Muscle of back (tissue), 3 donors: ENCODE measurements at regions not wholly inside any gene's neighbourhood (a gene's known extent, or its start where the extent isn't known, plus 50 kb on each side); places are given as distances from the start of the nearest gene placed in this dataset.
A peak's percentile ranks its signal among the peaks of the same experiment; 100 is the strongest.

Experiments
- DNase-seq, 3 donors: peaks; one replicate each; pipeline versions ENCODE4 v3.0.0 to v3.0.0-alpha.2; 2013

DNA sequence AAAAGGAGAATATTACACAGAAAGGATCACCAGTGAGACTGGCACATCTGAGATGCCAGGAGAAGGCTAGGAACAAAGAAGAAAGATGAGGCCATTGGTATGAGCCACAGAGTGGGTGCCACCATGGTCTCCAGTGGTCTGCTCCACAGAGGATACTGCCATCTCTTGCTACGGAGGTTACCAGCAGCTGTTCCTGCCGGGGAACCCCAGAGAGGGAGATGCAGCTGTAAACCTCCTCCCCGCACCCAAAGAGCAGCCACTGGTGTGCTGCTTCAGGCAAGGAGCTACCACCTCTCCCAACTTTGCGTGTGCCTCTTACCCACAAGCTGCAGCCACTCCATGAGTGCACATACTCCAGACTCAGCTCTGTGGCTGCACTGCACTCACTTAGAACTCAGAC is 201.5 kb upstream of the RTL1 start:
- DNase-seq: no peak

DNA sequence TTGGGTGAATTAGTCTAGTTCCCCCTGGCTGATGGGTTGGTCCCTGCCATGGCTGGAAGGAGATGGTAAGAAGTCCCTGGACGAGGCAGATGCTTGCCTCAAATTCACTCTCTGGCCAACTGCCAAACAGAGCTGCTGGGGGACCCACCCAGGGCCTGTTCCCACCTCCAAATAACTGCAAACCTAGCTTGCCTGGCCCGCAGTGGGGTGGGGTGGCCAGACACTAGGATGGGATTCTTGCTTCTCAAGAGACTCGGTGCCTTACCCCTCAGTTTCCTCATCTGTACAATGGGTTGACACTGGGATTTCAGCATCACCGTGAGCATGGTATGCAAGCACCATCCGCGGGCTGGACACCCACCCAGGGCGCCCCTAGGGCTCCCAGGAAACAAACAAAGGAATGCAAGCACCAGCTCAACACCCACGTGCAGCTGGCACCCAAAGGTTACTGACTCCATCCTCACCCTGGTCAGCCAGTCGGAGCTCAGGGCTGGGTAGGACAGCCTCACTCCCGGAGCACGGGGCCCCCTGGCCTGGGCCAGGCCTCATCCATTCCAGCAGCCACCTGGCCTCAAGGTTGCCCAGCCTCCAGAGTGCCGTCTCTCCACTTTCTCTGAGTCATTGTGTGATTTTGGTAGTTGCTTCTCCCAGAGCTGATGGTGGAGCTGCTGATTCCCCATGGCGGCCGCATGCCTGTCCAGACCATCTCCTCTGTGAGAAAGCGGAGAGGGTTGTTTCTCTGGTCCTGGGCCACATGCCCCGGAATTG is 205.2 kb upstream of the RTL1 start:
- no peak for DNase-seq

DNA sequence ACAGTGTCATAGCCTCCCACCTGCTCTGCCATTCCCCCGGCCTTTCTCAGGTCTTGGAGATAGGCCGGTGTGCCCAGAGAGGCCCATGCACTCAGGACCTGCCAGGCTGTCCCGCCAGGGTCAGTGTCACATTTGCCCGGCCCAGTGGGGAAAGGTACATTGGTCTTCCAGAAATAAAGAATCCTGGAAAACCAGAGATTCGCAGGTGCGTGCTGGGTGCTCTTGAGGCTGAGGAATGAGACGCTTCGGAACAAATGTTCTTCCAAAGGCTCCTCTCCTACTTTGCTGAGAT is 205.8 kb upstream of the RTL1 start:
- DNase-seq: no peak

DNA sequence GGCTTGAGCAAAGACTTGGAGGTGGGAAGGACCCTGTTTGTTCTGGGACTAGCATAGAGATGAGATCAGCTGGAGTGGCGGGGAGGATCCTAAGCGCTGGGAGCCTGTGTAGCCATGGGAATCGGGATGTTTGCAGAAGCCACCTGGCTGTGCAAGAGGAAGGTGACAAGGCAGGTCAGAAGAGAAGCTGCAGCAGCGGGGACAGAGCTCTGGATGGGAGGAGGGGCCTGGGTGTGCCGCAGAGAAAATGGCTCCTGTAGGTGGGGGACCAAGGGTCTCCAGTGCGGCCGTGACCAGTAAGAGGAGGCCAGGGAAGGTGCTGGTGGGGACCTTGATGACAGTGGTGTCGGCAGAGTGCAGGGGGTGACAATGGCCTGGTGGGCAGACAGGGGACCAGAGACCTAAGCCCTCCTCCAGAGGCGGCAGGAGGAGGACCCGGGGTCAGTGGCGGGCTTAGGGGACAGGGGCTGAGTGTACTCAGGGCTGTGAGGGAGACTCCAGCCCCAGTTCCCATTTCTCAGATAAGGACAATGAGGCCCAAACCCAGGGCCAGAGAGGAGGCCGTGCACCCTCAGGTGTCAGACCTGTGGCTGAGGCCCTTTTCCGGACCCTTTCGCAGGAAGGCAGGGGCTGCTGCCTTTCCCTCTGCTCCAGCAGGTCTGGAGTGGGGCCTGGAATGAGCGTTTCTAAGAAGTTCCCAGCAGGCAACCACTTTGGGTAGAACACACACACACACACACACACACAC is 206.6 kb upstream of the RTL1 start:
- no peak for DNase-seq

DNA sequence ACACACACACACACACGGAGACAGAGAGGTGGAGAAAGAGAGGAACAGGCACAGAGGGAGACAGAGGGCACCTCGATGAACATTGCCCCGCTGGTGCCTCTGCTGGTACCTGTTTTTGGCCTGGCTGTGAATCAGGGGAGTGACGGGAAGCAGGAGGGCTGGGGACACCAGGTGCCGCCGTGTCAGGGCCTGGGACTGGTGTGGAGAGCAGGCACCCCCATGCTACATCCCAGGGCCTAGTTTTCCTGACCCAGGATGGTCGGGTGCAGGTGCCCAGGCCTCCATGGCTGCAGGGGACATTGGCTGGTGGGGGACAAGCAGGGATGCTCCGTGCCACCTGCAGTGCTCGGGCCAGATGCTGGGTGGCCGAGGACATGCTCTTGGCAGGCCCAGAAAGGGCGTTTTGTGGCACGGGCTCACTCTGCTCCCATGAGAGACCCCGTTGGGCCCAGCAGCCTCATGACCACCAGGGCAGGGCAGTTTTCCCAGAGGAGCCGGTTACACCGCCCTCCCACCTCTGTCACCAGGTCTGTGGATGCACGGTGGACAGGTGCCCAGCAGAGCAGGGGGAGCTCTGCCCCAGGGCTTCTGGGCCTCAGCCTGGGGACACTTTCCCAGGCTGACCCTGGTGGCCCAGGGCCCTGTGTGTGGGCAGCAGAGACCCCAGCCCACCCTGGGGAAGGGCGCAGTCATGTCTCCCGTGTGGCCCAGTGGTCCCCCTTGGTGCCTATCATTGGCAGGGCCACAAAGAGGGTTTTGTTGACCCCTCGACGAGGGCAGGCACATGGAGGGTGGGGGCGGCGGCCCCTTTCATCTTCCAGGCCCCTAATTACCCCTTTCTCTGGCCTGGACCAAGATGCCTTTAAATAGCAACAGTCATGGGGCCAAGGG is 207.5 kb upstream of the RTL1 start:
- DNase-seq: no peak

DNA sequence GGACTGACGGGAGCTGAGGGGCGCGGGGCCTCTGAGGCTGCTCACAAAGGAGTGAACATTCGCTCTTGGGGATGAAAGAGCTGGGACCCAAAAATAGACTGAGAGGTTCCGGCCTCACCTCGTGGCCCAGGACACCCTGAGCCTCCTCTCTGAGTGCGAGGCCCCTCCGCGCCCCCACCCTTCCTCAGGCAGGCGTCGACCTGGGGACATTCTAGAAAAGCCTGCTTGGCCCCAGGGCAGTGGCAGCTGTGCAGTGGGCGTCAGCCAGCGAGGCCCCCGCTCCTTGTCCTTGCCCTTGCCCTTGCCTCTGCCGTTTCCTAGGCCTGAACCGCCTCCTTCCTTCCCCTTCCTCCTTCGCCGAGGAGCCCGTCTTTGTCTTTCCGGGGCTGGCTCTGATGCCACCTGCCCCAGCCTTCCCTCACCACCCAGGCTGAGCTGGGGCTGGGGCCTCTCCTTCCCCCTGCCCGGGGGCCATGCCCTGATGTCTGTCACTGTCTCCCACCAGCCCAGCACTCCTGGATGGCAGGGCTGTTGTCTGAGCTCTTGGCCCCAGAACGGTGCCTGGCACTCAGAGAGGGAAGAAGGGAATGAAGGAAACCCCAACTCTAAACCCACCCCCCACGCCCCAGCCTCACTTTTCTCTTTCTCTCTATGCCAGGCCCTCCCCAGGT is 208.2 kb upstream of the RTL1 start:
- DNase-seq: no peak

DNA sequence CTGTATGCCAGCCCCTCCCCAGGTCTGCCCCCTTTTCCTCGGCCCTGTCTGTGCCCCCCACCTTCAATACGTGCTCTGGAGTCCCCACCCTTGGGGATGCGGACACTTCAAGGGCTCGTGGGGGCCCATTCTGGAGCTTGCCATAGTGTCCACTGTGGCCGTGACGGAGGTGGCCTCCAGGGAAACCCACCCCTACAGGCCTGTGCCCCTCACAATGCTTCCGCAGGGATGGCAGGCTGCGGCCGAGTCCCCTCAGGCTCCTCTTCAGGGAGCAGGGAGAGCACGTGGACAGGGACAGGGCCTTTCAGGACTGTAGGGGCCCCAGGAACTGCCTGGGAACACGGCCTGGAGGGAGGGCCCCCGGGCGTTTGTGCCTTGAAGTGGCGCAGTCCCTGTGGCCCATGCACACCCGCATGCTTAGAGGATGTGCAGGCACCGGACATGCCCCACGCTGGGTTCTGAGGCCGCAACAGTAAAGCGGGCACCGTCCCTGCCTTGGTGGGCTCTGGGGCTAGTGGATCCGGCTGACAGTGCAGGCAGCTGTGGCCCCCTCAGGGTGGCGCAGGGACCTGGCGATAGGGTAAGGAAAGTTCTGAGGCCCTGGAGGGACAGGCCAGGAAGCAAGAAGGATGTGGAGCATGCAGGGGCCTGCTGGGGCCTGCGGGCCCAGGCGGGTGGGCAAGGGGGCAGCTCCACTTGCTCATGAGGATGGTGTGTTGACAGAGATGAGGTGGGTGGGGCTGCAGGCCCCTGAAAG is 209.0 kb upstream of the RTL1 start:
- DNase-seq: no peak

DNA sequence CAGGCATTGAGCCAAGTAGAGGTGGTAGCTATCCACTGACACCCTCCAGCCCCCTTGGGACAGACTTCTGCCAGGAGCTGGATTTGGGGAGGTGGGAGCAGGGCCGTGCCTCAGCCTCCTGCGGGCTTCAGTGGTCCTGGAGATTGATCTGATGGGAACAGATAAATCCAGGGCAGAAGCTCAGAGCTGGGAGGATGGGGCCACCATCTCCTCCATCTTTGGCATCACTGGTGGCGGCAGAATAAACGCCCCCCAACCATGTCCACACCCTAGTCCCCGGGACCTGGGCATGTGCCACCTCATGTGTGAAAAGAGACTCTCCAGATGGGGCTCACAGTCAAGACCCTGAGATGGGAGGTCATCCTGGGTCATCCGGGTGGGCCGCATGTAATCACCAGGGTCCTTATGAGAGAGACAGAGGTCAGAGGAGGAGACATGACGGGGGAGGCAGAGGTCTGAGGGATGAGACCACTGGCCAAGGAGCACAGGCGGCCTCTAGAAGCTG is 209.6 kb upstream of the RTL1 start:
- no peak for DNase-seq

DNA sequence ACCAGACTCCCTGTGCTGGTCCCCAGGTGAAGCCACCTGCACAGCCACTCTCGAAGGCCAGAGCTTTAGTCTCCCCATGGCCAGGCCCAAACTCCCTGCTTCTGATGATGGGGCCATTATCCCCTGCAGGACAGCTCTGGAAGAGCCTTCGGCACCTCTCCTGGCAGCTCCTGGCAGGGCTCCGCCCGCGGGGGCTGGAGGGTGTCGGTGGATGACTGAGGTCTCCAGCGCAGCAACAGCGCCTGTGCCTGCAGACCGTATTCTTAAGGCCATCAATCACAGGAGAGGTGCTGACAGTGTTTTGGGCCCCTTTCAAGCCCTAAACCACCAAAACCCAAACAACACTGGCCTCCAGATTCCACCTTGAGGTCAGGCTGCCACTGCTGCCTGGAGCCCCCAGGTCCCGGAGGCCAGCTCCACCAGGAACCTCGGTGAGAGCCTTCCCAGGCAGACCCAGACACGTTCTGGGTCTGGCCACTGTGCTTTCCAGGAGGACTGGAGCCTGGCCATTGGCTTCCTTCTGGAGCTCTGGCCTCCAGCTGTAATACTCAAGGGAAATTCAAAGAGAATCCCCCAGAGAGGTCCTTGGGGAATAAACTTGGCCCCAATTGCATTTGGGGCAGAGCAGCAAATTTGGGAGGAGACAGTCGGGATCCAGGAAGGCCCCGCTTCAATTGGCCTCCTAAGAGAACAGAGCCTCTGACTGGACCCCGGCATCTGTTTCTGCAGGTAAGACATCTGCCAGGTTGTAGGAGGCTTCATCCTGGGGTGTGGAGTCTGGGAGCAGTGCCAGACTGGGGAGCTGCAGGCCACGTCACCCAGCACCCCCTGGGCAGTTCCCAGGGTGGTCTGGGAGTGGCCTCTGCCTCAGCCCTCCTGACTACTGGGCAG is 210.6 kb upstream of the RTL1 start:
- no peak for DNase-seq

DNA sequence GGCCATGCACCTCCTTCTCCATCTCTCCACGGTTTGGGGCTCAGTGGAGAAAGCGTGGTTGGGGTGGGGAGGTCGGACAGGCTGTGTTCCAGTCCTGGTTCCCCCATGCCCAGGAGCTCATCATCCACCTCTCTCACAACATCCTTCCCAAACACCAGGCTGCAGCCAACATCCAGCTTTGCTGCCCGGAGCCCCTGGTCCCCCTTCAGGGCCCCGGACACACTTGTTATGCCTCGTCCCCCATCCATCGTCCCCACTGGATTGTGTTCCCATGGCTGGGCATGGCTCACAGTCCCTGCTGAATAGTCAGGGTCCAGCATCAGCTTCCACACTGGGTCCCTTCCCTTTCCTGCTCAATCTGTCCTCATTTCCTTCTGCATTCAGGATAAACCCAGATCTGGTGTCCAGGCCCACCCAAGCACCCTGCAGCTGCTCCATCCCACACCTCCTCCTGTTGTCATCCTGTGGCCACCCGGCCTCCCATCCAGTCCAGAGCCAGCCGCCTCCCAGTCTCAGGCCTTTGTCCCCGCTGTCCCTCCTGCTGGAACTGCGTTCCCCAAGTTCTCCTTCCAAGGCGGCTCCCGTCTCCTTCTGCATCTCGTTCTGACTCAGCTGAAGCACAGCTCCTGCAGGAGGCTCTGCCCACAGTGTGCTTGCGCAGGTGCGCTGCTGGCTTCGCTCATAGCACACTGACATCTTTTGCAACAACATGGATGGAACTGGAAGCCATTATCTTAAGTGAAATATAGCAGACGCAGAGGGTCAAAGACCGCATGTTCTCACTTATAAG is 211.4 kb upstream of the RTL1 start:
- no peak for DNase-seq

DNA sequence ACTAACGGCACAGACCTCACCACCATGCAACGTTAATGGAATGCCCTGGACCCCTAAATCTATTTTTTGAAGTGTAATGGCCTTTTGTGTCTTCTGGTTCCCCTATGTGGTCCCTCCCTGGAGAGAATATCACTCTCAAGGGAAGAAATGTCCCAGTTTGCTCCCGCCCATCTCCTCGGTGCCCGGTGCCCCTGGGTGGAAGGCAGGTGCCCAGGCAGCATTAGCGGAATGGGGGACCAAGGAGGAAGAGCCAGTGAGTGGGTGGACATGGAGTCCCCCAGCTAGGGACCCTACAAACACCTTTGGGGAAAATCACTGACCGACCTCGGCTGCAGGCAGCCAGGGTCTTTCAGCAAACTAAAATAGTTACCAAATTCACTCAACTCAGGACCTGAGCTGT is 212.1 kb upstream of the RTL1 start:
- no peak for DNase-seq

DNA sequence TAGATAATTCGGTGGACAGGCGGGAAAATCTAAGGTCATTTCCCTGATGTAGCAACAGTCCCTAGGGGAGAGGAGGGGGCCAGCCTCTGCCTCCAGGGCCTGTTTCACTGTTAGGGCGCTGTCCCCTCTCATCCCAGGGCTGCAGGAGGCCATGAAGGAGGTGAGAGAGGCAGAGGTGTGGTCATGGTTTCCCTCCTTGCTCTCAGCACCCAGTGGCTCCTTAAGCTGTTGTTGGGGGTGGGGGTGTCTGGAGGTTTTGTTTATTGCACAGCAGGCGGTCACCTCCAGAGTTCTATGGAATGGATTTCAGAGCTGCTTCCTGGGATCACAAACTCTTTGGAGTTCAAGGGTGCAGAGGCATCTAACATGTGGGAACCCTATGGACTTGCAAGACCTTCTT is 212.5 kb upstream of the RTL1 start:
- DNase-seq: no peak

DNA sequence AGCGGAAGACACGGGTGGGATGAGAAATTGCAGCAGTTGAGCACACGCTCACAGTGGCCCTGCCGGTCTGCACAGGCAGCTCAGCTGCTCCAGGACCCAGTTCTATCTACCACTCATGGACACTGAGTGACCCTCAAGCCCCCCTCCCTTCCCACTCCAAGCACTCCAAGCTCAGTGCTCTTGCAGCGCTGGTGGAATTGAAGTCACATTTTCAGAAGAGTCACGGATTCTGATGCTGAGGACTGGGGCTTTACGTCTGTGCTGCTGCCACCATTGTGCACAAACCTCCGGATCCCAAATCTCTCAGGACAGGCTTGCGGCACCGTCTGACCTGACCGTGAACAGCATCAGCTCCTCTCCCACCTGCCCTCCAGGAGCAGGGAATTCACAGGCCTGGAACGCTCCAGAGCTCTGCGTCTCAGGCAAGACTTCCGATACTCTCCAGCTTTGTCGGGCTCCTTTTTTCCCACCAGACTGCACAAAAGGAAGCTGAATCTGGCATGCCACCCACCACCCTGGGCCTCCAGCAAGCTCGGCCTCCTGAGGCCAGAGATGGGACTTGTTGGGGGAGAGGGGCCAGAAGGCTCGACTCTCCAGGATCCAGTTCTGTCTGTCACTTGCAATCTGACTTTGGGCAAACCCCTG is 213.1 kb upstream of the RTL1 start:
- no peak for DNase-seq

DNA sequence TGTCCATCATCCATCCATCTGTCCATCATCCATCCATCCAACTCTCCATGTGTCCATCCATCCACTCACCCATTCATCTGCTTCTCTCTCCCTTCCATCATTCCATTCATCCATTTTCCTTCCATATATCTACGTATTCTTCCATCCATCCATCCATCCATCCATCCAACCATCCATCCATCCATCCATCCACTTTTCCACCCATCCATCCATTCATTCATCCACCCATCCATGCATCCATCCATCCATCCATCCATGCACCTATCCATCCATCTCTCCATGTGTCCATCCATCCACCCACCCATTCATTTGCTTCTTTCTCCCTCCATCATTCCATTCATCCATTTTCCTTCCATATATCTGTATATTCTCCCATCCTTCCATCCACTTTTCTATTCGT is 214.0 kb upstream of the RTL1 start:
- DNase-seq: no peak

DNA sequence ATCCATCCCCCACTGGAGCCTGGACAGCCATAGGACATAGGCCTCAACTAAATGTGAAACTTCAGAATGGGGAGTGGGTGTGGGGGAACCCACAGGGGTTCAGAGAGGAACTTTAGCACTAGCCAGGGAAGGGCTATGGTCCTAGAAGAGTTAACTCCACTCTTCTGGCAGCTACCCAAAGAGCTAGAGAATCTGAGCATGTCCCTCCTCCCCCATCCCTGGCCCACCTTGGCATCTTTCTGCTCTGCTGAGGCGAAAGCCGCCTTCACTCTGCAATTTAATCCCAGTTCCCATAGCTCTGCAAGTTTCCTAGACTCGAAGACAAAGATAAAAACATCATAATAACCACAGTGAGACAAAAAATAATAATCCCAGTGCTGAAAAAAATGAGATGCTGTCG is 214.7 kb upstream of the RTL1 start:
- no peak for DNase-seq

DNA sequence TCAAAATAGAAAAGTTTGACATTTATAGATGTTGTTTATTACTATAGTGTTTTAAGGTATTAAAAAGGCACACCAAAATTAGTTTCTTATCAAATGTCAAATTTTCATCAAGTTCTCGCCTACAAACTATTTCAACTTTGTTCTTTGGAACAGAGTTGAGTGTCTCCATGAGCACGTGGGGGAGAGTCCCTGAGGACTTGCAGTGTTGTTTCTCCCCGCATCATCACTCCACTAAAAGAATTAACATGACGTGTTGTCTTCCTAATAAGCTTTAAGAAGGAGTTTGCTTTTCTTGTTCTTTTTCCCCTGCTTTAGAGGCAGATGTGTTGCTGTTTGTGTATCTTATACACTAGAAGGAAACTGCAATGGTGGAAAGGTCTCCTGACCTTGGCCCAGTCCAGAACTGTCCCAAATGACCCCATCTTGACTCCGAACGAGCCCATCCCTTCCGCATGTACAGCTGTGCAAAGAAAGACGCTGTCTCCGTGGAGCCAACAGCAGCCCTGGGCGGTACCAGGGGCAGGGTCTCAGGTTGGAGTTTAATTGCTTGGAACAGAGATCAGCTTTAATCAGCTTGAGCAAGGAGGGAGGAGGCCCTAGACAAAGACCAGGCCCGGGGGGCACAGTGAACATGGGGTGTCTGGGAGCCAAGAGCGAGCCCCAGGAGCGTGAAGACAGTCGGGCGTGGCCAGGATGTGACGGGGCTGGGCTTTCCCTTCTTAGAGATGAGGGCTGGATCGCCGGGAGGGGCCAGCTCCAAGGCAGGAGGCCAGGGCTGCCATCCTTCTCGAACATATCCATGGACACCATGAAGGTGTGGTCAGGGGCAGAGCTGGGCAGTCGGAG is 215.4 kb upstream of the RTL1 start:
- DNase-seq: peak in 1 of 3 donors; percentile 77

DNA sequence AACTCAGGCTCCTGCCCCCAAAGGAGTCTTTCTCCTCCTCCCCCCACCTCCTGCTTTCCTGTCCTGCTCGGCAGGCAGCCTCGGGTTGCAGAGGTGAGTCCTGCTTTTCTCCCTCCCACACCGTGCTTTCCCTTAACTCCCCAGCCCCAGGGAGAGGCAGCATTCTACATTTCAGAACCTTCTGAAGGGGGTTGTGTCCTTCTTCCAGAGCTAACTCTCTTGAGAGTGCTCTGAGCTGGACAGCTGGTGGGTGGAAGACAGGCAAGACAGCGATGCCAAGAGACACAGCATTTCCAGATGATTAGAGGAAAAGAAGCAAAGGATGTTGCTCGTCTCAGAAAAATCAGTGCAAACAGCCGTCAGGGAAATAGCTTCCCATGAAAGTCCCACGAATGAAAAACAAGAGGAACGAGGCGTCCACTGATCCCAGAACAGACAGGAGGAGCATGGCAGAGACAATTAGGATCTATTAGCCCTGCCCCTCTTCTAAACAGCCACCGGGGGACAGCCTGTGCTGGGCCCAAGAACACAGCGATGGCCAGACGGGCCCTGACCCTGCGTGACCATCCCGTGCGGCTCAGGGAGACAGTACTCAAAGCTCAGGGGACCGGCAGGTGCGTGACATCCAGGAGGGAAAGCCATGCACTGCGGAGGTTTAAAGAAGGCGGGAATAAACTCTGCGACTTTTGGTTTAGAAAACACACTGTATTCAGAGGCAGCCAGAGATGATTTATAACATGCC is 216.5 kb upstream of the RTL1 start:
- peak in 1 of 3 donors; percentile 86 for DNase-seq
